Neutrophil (primary cell): ENCODE measurements at regions not wholly inside any gene's neighbourhood (a gene's known extent, or its start where the extent isn't known, plus 50 kb on each side); places are given as distances from the start of the nearest gene placed in this dataset.

ENCODE experiments used
- H3K27ac ChIP-seq: fragments of 200-600 bp; sonication (generic); 2 replicates; pipeline ENCODE4 v1.5.1; 2016; ENCODE audit warnings: mild to moderate bottlenecking, moderate library complexity
- H3K27me3 ChIP-seq: fragments of 200-600 bp; sonication (generic); 2 replicates; pipeline ENCODE4 v1.6.0; 2016; ENCODE audit warnings: mild to moderate bottlenecking
- H3K36me3 ChIP-seq: fragments of 200-600 bp; sonication (generic); 2 replicates; pipeline ENCODE4 v1.5.1; 2017
- H3K4me1 ChIP-seq, 2 experiments: fragments of 200-600 bp in 1 of 2; sonication (generic) in 1 of 2; 1 replicate in 1 of 2; 2 replicates in 1 of 2; pipeline versions ENCODE4 v1.5.1 to v1.6.1; 2013 to 2016; ENCODE audit warnings: low read depth in 1 of 2, low read length in 1 of 2, mild to moderate bottlenecking in 1 of 2, moderate library complexity in 1 of 2; ENCODE audit not compliant: control insufficient read depth in 1 of 2, insufficient read depth in 1 of 2
- H3K4me3 ChIP-seq, 2 experiments: fragments of 200-600 bp in 1 of 2; sonication (generic) in 1 of 2; 1 replicate in 1 of 2; 2 replicates in 1 of 2; pipeline ENCODE4 v1.5.1; 2013 to 2016; ENCODE audit warnings: low read depth in 1 of 2, low read length in 1 of 2, mild to moderate bottlenecking in 1 of 2, moderate library complexity in 1 of 2
- H3K9me3 ChIP-seq: fragments of 200-600 bp; sonication (generic); 2 replicates; pipeline ENCODE4 v1.5.1; 2016
- TF ChIP-seq, protein P1 (sequence below): fragments of 200-600 bp; sonication (generic); IDR thresholded peaks from 2 replicates; pipeline ENCODE4 v1.5.1; 2016; ENCODE audit warnings: antibody characterized with exemption

DNA sequence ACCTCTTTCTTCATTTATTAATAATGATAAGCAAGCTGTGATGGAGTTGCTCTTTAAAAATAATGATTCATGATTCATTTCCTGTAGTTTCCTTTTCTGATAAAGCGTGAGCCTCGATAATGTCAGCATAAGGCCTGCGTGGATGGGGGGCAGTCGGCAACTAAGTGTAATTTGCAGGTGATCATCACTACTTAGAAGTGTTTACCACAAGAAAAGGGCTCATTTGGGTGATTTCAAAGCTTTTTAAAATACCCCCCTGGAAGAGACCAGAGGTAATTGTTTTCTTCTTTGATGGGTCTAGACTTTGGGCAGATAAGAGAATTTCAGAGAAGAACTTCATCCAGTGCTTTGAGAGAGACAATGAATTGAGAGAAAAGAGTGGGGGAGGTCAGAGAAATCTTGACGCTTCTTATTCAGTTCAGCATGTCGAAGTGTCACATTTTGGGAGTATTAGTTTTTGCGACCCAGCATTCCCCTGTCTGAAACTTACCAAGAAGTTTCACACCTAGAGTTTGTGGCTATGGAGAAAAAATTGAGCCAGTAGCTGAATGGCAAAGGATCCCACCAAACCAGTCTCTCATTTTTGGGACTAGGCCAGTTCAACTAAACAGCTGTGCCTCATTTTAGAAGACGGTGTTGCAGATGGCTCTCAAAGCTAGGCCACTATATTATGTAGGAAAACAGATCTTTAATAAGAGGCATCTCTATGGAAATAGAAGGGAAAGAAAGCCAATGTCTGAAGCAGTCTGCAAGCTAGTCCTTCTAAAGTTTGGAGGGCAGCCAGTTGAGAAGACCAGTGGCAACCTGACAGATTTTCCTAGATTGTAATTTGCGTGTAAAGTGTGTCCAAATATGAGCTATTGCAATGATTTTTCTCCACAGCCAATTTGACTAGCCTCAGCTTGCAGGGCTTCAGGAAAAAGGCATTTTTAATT is 171.0 kb upstream of the PPP1R2C start:
- no peak overlapping the region for H3K4me3 ChIP-seq
- no peaks in the 10 kb centered on the region for H3K27me3 ChIP-seq
- H3K4me1 ChIP-seq = peaks cover 8% of the 10 kb centered on the region in 2 experiments
- TF ChIP-seq, protein P1, sequence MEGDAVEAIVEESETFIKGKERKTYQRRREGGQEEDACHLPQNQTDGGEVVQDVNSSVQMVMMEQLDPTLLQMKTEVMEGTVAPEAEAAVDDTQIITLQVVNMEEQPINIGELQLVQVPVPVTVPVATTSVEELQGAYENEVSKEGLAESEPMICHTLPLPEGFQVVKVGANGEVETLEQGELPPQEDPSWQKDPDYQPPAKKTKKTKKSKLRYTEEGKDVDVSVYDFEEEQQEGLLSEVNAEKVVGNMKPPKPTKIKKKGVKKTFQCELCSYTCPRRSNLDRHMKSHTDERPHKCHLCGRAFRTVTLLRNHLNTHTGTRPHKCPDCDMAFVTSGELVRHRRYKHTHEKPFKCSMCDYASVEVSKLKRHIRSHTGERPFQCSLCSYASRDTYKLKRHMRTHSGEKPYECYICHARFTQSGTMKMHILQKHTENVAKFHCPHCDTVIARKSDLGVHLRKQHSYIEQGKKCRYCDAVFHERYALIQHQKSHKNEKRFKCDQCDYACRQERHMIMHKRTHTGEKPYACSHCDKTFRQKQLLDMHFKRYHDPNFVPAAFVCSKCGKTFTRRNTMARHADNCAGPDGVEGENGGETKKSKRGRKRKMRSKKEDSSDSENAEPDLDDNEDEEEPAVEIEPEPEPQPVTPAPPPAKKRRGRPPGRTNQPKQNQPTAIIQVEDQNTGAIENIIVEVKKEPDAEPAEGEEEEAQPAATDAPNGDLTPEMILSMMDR = no peak
- no peak overlapping the region for H3K27ac ChIP-seq
- H3K36me3 ChIP-seq = no peaks in the 10 kb centered on the region
- H3K9me3 ChIP-seq = no peaks in the 10 kb centered on the region

DNA sequence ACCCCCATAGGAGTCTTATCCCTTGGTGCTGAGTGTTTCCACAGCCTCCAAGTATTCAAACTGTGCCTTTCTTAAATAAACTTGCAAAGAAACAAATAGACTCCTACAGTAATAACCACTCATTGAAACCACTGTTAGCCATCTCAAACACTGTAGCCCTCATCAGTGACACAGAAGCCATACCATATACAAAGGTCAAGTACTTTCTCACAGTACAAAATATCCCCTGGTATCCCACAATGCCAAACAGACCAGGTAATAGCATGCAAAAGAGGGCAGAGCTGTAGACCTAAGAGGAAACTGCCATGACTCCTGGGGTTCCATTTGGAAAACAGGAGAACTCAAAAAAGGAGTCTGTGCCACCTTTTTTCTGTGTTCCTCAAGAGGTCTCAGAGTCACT is 173.8 kb upstream of the PPP1R2C start:
- Histone ChIP-seq H3K36me3 (no peaks in the 10 kb centered on the region), H3K4me1 (peaks cover 5 to 18% of the 10 kb centered on the region in 2 experiments), H3K9me3 (no peaks in the 10 kb centered on the region), H3K27ac (no peak overlapping the region), H3K27me3 (no peaks in the 10 kb centered on the region), H3K4me3 (no peak overlapping the region)
- TF ChIP-seq, protein P1 = no peak

DNA sequence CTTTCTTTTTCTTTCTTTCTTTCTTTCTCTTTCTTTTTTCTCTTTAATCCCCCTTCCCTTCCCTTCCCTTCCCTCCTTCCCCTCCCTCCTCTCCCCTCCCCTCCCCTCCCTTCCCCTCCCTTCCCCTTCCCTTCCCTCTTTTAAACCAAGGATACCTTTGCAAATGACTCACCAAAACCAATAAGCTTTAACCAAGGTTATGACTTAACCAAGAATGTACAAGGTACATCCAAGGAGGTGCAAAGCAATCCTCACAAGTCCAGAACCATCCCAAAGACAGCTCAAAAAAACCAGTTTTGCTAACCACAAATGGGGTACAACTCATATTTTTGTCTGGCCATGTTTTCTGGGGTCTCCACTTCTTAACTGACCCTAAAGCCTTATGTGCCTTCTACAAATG is 174.7 kb upstream of the PPP1R2C start:
- Histone ChIP-seq H3K27me3 (no peaks in the 10 kb centered on the region), H3K9me3 (no peaks in the 10 kb centered on the region), H3K4me1 (peaks cover 5 to 18% of the 10 kb centered on the region in 2 experiments), H3K36me3 (no peaks in the 10 kb centered on the region), H3K27ac (no peak overlapping the region), H3K4me3 (no peak overlapping the region)
- TF ChIP-seq, protein P1 = no peak

DNA sequence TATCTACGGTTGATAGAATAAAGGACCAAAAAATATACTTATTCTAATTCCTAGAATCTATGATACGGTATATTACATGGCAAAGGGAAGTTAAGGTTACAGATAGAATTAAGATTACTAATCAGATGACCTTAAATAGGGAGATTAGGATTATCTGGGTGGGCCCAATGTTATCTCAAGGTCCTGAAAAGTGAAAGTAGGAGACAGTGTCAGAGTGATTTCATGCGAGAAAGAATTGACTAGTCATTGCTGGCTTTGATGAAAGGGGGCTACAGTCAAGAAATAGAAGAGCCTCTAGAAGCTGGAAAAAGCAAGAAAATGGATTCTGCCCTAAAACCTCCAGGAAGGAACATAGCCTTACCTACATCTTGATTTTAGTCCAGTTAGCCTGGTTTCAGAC is 176.9 kb upstream of the PPP1R2C start:
- Histone ChIP-seq H3K4me1 (peaks cover 5 to 18% of the 10 kb centered on the region in 2 experiments), H3K4me3 (no peak overlapping the region), H3K9me3 (no peaks in the 10 kb centered on the region), H3K27me3 (no peaks in the 10 kb centered on the region), H3K36me3 (no peaks in the 10 kb centered on the region), H3K27ac (peak overlapping the region; percentile 50)
- TF ChIP-seq, protein P1 = no peak

DNA sequence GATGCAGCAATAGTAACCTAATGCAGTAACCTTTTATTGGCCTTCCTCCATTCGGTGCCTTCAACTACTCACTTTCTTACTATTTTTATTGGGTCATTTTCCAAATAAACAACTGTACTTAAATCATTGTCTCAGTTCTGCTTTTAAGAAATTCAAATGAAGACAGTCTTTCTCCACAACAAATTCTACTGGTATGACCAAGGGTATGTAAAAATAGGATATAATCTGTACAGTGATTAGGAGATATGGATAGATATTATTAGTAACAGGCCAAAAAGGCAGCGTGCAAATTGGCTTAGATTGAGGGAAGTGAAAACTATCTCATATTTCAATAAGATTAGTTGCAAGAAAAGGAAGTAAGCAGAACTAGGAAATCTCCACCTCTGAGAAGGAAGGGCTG is 177.4 kb upstream of the PPP1R2C start:
- peaks cover 5 to 18% of the 10 kb centered on the region in 2 experiments for H3K4me1 ChIP-seq
- no peaks in the 10 kb centered on the region for H3K36me3 ChIP-seq
- H3K27me3 ChIP-seq = no peaks in the 10 kb centered on the region
- H3K27ac ChIP-seq = peak overlapping the region; percentile 50
- H3K4me3 ChIP-seq = no peak overlapping the region
- no peaks in the 10 kb centered on the region for H3K9me3 ChIP-seq
- TF ChIP-seq, protein P1 = no peak
